ENCODE measurements at regions not wholly inside any gene's neighbourhood (a gene's known extent, or its start where the extent isn't known, plus 50 kb on each side); places are given as distances from the start of the nearest gene placed in this dataset.

DNA sequence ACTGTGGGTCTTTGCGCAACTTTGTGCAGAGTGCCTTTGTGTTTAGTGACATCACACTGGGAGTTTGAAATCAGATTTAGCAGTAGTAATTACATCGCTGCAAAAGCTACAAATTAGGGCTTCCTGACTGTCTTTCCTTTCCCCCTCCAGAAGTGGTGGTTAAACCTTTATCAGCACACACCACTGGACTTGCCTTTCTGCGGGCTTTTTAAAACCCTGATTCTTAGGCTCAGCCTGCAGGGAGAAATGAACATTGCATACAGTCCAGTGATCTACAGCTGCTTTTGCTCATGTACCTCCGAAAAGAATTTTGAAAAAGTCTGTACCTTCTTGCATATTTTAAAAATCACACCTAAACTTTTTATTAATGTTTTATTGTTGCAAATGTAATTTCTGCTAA, 219.7 kb upstream of the NAALADL2 start:
- H3K4me3 ChIP-seq (ENCODE audit: low read length), result no peak overlapping the region
- TF ChIP-seq, protein P1, sequence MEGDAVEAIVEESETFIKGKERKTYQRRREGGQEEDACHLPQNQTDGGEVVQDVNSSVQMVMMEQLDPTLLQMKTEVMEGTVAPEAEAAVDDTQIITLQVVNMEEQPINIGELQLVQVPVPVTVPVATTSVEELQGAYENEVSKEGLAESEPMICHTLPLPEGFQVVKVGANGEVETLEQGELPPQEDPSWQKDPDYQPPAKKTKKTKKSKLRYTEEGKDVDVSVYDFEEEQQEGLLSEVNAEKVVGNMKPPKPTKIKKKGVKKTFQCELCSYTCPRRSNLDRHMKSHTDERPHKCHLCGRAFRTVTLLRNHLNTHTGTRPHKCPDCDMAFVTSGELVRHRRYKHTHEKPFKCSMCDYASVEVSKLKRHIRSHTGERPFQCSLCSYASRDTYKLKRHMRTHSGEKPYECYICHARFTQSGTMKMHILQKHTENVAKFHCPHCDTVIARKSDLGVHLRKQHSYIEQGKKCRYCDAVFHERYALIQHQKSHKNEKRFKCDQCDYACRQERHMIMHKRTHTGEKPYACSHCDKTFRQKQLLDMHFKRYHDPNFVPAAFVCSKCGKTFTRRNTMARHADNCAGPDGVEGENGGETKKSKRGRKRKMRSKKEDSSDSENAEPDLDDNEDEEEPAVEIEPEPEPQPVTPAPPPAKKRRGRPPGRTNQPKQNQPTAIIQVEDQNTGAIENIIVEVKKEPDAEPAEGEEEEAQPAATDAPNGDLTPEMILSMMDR (conservative IDR thresholded peaks at IDR 0.05; ENCODE audit: low read length), result no peak
- DNase-seq (ENCODE audit: low read depth), result no peak

DNA sequence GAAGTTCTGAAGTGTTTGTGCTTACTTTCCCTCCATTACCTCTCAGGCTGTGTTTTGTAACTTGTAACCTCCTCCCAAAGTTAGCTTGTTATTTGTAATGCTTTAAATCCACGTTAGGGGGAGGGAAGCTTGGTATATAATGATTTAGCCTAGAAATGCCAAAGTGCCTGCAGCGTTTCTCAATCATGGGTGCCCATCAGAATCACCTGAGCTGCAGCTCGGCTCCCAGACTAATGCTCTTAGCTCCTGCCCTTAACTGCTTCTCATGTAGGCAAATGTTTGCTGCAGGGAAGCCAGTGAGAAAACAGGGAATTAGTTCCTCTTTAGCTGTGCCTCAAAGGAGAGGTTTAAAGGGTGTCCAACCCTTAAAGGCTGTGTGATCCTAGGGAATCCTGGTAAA, 219.2 kb upstream of the NAALADL2 start:
- TF ChIP-seq, protein P1 (conservative IDR thresholded peaks at IDR 0.05; ENCODE audit: low read length), result no peak
- DNase-seq (ENCODE audit: low read depth), result no peak
- H3K4me3 ChIP-seq (ENCODE audit: low read length), result no peak overlapping the region

DNA sequence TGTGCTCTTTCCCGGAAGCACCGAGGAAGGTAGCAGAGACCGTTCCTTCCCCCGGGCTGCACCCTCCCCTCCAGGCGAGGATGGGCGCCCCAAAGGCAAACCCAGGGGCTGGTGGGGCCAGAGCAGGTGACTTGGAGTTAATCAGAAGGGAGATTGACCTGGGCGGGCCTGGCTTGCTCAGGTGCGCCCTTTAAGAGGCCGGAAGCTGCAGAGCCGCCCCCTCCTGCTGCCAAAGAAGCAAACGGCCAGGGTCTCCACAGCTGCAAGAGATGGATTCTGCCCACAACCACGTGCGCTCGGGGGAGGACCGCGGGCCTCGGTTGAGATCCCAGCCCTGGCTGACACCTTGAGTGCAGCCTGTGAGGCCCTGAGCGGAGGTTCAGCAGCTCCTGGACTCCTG, 218.2 kb upstream of the NAALADL2 start:
- no peak overlapping the region for H3K4me3 ChIP-seq (ENCODE audit: low read length)
- TF ChIP-seq, protein P1 (conservative IDR thresholded peaks at IDR 0.05; ENCODE audit: low read length), result no peak
- DNase-seq (ENCODE audit: low read depth), result no peak

DNA sequence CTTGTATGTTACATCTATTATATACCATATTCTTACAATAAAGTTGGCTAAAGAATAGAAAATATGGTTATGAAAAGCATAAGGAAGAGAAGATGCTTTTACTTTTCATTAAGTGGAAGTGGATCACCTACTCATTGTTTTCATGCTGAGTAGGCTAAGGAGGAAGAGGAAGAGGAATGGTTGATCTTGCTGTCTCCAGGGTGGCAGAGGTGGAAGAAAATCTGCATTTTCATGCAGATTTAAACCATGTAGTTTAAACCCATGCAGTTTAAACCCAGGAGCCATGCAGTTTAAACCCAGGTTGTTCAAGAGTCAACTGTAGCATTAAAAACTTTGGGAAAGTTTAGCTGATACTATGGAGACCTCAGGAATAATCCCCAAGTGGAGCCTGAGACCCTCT, 214.8 kb upstream of the NAALADL2 start:
- H3K4me3 ChIP-seq (ENCODE audit: low read length), result no peak overlapping the region
- TF ChIP-seq, protein P1 (conservative IDR thresholded peaks at IDR 0.05; ENCODE audit: low read length), result no peak
- no peak for DNase-seq (ENCODE audit: low read depth)

DNA sequence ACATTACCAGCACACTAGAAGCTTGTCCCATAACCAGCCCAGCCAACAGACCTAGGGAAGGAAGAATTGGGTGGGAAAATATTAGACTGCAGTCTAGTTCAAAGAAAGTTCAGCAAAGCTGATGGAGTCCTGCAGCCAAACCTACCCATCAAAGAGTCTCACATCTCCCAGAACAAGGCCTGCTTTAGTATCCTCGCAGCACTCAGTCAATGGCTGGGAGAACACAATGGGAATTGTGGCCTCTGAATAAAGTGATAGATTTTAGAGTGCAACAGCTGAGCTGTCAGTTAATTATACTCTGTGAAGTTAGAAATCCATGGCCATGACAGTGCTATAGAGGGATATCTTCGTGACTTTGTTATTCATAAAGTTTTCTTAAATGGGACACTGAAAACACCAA, 207.2 kb upstream of the NAALADL2 start:
- DNase-seq (ENCODE audit: low read depth), result no peak
- H3K4me3 ChIP-seq (ENCODE audit: low read length), result no peak overlapping the region
- TF ChIP-seq, protein P1 (conservative IDR thresholded peaks at IDR 0.05; ENCODE audit: low read length), result no peak

DNA sequence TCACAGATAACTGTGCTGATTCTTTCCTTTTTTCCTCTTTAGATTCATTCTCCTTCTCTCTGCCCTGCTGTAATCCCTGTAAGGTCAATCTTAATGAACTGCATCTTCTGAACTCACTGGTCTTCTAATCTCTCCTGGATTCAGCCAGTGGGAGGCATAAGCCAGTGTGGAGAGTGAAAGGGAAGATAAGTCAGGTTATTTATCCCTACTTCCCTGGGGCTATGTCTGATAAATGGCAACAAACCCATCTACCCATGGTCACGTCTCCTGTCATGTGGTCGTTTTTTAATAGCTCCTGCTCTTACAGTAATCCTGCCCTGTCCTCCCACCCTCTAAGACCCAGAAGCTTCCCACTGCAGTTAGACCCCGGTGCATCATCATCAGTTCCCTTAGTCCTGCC, 199.6 kb upstream of the NAALADL2 start:
- H3K4me3 ChIP-seq (ENCODE audit: low read length), result no peak overlapping the region
- TF ChIP-seq, protein P1 (conservative IDR thresholded peaks at IDR 0.05; ENCODE audit: low read length), result no peak
- no peak for DNase-seq (ENCODE audit: low read depth)

DNA sequence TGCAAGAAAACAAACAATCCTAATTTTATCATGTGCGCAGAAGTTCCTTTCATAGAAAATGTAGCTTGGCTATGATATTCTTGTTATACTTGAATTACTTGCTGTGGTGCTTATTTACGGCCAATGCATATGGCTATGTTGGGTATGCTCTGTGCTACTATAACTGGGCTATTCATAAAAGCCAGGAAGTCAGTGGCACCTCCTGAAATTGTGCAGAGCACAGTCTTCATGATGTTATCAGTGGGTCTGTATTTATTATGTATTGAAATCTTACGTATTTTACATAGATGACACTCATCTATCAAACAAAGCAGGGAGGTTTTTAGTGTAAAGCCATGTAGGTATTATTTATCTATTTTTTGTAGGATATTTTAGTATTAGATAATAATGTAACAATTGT, 196.5 kb upstream of the NAALADL2 start:
- no peak for DNase-seq (ENCODE audit: low read depth)
- no peak overlapping the region for H3K4me3 ChIP-seq (ENCODE audit: low read length)
- TF ChIP-seq, protein P1 (conservative IDR thresholded peaks at IDR 0.05; ENCODE audit: low read length), result no peak
